SIG-M5 (cell line): ENCODE measurements at regions not wholly inside any gene's neighbourhood (a gene's known extent, or its start where the extent isn't known, plus 50 kb on each side); places are given as distances from the start of the nearest gene placed in this dataset.

Experiments used
- DNase-seq: peaks from one replicate; lab custom pipeline; 2025; lab: John Stamatoyannopoulos, UW

GRCh38 chr11:95305705-95306104, 74.7 kb upstream of the SESN3 start:
- no peak for DNase-seq

- no peak for DNase-seq
These were observed 73.8 kb upstream of the SESN3 start for GRCh38 chr11:95304777-95305176.

DNA sequence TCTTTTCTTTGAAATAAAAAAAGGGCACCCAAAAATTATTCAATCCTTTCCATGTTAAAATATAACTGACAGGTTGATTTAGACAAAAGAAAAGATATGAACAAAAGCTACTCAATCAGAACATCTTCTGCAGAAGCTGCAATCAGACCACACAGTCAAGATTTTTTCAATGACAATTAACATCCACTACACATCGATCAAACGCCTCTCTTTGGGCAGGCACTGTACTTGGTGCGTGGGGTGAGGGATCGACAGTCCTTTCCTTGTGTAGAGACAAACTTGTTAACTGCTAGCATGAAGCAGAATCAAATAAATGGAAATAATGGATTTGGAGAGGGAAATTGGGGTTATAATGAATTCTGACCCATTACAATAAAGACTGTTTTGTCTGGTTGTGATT, 71.2 kb upstream of the SESN3 start:
- no peak for DNase-seq

DNA sequence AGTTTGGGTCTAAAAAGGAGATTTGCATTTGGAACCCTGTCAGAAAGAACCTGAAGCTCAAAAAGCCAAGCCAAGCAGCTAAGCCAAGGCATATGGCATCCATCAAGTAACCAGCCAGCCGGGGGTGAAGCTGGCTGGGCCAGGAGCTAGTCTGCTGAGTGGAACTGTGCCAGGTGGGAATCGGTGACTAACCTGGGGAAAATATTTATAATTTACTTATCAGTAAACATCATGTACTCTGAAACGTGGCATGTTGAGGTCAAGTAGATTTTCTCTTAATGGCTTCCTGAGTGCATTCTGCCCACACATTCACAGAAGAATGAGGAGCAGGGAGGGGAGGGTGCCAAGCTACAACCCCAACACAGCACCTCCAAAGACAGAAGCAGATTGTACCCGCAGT, 70.5 kb upstream of the SESN3 start:
- DNase-seq: no peak

GRCh38 chr11:95299078-95299679, 68.2 kb upstream of the SESN3 start:
- no peak for DNase-seq

DNA sequence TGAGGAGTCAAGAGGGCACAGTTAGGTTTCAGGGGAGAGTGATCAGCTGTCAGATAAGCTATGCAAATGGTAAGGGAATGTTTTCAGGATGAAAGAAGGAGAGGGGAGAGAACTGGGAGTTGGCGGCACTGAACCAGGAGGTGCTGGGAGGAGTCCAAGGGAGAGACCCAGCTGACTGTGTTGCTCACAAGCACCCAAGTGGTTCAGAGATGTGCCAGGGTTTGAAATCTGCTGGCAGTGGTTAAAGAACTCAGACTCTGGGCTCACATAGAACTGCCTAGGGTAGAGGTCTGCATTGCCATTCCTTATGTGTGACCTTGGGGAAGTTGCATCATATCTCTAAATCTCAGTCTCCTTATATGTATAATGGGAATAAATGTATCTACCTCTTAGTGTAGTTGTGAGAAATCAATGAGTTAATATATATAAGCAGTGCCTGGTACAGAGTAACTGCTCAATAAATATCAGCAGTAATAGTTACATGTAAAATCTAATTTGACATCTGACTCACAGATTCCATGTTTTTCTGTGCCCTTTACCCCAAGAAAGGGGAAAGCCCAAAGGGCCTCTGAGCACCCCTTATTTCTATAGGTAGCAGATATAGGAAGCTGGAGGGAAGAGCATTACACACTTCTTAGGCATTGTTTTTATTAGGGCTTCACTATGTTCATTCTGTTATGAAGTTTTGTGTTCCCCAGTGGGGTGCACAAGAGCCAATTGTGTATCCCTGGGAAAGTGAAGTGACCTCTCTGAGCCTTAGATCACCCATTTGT, 66.9 kb upstream of the SESN3 start:
- no peak for DNase-seq

DNA sequence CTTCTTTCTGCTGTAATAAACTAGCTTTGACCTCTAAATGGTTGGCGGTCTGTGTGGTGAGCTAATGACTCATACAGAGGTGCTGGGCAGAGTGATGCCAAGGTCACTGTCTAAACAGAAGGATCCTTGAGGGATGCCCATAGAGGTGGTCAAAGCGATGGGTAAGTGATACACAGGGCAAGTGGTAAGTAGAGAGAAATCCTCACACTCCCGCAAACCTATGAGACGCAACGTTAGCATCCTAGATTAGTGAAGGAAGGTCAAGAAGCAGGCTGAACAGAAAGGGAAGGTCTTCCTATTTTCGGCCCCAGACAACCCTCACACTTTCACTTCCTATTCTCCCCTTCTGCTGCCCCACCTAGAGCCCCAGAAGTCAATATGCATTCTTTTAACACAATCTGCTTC, 65.6 kb upstream of the SESN3 start:
- DNase-seq: peak; percentile 39

DNA sequence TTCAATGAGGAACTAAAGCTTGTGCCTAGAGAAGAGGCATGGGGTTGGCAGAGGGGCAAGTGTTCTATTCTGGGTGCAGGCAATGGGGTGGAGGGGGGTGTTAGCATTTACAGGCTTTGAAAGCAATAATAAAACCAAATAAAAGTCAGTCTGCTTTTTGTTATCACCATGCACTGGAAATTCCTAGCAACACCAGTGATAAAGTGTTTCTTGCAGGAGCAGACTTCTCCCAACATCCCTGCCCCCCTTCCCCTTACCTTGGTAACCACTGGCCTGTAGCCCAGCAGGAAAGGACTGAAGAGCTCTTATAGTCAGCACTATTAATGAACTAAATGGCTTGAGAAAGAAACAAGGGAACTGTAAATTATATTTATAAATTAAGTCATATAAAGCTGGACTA, 65.2 kb upstream of the SESN3 start:
- DNase-seq: no peak

GRCh38 chr11:95295382-95296149, 64.6 kb upstream of the SESN3 start:
- no peak for DNase-seq

DNA sequence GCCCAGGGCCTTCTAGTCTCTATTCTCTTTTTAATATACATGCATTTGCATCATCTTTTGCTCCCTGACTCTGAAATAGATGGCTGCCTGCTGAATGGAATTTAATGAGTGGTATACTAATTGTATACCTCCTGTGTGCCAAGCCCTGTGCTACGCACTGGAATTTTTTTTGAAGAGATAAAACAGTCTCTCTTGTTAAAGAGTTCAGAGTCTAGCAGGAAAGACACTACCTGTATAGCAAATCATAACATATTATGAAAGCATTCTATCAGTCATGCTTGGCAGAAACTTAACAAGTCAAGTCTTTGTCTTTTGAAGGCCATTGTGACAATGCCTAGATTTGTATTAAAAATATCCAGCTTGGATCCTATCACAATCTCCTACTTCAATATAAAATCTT, 63.7 kb upstream of the SESN3 start:
- DNase-seq: no peak

DNA sequence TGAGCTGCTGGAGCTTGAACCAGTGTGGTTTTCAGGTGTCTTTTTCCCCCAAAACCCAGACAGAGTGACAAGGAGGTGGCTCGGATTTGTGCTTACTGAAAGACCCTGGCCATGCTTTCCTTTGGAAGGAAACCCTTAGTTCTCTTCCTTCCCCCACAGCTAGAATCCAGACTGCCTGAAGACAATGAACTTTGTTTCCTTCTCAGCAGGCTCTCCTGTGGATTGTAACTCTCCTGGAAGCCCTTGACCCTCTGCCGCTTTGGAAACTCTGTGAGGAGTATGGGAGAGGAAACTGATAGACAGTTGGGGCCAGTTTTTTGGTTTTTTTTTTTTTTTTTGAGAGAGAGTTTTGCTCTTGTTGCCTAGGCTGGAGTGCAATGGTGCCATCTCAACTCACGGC, 62.1 kb upstream of the SESN3 start:
- DNase-seq: no peak

GRCh38 chr11:95291946-95292345, 60.9 kb upstream of the SESN3 start:
- no peak for DNase-seq

- DNase-seq: no peak
These were observed 58.5 kb upstream of the SESN3 start for GRCh38 chr11:95289378-95290101.

DNA sequence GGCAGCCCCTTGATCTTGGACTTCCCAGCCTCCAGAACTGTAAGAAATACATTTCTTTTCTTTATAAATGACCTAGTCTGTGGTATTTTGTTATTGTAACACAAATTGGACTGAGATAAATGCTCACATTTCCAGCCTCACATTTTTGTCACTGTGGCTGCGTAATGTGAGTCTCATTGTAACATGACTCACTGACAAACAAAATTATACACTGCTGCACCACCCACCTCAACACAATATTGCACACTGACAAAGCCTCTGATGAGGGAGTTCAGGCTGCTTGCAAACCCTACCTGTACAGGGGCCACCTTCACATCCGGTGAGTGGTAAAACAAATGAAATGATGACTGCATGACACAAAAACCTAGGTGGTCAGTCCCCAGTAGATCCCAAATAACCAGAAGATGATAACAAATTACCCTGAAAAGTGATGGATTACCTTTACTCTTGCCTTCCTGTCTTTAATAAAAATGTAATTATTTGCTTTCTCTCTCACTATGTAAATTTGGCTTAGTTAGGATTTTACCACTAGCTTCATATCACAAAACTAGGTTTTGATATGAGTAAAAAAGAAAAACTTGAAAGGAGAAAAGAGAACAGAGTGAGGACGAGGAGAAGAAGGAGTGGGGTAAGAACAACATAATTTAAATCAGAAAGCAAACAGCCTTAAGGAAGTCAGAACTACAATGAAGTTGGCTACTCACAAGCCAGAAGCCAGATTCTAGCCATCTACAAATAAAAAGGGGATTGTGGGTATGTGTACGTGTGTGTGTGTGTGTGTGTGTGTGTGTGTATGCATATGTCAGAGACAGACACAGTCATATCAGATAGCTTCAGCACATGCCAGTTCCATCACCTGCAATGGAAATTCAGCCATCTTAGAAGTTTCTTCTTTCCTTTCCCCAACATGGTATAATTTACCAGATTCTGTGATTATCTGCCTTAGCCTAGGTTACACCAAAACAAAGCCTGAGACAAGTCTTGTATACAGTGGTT, 53.4 kb upstream of the SESN3 start:
- no peak for DNase-seq

DNA sequence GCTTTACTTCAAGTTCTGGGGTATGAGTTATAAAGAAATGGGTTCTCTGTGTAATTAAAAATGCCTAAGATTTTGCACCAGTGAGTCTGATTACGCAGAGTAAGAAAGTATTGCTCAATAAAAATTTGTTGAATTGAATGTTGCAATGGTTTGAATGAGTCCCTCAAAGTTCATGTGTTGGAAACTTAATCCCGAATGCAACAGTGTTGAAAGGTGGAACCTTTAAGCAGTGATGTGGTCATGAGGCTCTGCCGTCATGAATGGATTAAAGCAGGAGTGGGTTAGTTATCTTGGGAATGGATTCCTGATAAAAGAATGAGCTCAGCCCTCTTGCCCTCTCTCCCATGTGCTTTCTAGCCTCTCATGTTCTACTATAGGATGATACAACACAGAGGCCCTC, 52.6 kb upstream of the SESN3 start:
- DNase-seq: no peak

DNA sequence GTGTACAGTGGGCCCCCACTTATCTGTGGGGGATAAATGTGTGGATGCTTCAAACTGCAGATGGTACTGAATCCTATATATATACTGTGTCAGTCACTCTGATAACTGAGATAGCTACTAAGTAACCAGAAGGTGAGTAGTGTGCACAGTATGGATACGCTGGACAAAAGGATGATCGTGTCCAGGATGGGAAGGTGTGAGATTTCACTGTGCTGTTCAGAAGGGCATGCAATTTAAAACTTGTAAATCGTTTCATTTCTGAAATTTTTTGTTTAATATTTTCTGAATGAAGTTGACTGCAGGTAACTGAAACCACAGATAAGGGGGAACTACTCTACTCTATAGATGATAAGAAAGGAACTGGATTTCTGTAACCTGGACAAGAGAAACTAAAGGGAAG, 52.1 kb upstream of the SESN3 start:
- no peak for DNase-seq

GRCh38 chr11:95282291-95282751, 51.3 kb upstream of the SESN3 start:
- DNase-seq: no peak
